ENCODE measurements at regions not wholly inside any gene's neighbourhood (a gene's known extent, or its start where the extent isn't known, plus 50 kb on each side); places are given as distances from the start of the nearest gene placed in this dataset.

GRCh38 chr15:70272565-70273355 lies 175.0 kb upstream of the TLE3 start:
- DNase-seq, result no peak

DNA sequence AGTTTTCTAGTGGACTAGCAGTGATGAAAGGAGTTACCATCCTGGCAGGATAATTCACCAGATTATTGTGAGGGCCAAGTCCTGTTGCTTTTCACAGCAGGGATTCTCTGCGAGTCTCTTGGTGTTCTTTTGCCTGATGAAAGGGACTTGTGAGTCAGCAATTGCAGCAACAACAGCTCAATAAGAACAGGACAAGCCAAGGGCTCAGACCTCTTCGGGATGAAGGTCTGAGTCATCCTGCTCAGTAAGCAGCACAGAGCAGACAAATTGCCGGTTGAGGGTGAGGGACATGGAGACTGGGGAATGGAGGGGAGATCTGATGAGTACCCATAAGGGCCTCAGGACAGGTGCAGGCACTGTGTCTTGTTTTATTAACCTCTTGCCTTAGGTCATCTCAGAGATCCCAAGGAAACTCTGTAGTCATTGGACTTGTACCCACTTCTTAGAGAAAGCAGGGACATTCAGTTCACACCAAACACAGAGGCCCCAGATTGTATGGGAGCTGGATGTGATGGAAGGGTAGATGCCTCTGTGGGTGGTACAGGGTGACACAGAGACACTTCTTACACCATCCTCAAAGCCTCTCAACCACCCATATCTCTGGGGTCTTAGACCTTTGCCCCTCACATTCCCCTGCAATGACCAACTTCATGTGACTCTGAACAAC lies 173.8 kb upstream of the TLE3 start:
- peak; percentile 93 for DNase-seq

DNA sequence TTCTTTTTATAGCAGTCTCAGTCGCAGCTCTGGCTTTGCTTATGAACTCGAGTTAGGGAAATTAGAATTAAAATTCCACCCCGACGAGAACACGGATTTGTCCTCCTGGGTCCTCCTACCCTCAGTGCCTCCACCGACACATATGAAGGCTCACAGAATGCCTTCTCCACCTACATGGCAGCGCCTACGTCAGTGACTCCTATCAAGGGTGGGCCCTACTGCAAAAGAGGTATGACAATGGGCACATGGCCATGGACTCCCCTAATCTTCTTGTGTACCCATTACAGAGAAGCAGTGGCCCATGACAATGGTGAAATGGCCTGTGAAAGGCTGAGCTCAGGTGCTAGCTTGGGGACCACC lies 173.0 kb upstream of the TLE3 start:
- DNase-seq, result no peak

GRCh38 chr15:70269991-70270751 lies 172.5 kb upstream of the TLE3 start:
- DNase-seq, result no peak

GRCh38 chr15:70269311-70269911 lies 171.7 kb upstream of the TLE3 start:
- no peak for DNase-seq

DNA sequence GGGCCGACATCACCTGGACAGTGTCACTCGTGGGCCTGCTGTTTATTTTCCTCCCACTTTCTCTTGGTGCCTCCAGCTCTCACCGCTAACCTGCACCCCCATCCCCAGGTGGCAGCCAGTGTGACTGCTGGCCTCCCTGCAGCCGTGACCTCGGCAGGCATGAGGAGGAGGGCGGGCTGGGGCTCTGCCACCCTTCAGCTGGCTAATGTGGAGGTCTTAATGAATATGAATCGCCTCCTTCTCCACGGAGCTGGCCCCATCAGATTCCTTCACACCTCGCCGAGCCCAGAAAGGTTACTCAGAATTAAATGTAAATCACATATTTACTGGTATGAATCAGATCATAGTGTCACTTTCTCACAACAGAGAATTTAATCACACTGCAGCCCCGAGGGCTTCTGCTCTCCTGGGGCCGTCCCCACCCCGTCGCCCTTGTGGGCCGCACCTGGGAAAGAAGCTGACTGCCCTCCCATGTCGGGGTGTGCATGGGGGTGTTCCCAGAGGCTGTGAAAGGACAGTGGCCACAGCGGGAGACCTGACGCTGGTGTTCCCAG lies 171.1 kb upstream of the TLE3 start:
- no peak for DNase-seq

GRCh38 chr15:70267879-70268278 lies 170.2 kb upstream of the TLE3 start:
- peak; percentile 66 for DNase-seq

- DNase-seq, result no peak
These were observed 169.6 kb upstream of the TLE3 start for GRCh38 chr15:70267306-70267705.

DNA sequence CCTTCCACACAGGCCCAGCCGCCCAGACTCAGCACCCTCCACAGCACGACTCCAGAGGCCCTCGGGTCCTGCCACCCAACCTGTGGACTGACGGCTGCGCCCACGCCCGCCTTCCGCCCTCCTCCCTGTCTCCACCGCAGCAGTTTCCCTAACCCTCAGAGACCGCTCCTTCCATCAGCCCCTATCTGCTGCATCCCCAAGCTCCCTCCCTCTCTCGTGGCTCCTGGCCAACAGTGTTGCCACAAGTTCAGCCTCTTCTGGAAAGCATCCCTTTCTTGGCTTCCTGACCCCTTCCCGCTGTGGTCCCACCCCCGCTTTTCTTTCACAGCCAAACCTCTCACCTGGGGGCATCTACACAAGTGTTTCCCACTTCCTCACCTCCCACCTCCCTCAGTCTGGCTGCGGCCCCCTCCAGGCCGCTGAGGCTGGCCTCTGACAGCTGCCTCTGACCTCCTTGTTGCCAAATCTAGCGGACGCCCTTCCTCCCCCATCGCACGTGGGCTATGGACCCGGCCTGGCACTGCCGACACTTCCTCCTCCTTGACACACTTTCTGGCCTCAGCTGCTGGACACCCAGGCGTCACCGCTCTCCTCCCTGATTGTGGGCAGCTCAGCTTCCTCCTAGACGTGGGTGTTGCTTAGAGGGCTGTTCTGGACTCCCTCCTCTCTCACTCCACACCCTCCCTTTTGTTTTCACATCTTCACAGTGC lies 168.8 kb upstream of the TLE3 start:
- DNase-seq, result no peak

DNA sequence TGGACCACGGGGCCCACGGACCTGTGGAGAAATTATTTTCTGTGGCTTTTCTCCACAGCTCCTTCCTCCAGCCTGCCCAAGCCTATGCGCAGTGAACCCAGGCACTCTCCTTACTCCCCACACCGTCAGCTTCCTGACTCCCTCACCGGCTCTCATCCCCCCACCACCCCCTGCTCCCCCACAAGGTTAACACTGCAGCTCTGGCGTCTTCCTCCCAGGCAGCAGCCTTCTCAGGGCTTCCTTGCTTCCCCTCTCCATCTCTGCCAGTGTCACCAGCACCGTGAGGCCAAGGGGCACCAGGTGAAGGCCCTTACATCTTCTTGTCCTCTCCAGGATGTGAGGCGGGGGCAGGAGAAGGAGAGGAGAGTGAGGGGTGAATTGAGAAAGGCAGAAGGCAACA lies 168.3 kb upstream of the TLE3 start:
- DNase-seq, result no peak

DNA sequence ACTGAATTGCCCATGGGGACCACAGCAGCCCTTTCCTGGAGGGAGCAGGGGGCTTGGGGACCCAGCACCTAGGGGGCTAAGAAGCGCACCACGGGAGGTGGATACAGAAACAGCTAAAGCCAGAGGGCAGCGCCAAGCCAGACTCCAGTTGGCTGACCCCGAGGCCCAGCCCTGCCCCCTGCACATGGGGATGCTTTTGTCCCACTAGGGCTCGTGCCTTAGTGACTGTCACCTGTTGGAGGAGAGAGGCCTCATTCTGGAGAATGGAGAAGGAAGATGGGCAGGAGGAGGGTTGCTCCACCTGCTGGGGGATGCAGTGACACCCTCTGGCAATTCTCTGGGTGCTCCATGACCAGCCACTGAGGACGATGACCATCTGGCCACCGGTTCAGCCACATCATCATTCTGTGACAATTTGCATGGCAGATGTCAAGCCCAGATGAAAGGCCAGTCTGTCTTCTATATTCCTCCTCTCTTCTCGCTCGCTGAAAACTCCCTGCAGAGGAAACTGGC lies 167.8 kb upstream of the TLE3 start:
- DNase-seq, result no peak

DNA sequence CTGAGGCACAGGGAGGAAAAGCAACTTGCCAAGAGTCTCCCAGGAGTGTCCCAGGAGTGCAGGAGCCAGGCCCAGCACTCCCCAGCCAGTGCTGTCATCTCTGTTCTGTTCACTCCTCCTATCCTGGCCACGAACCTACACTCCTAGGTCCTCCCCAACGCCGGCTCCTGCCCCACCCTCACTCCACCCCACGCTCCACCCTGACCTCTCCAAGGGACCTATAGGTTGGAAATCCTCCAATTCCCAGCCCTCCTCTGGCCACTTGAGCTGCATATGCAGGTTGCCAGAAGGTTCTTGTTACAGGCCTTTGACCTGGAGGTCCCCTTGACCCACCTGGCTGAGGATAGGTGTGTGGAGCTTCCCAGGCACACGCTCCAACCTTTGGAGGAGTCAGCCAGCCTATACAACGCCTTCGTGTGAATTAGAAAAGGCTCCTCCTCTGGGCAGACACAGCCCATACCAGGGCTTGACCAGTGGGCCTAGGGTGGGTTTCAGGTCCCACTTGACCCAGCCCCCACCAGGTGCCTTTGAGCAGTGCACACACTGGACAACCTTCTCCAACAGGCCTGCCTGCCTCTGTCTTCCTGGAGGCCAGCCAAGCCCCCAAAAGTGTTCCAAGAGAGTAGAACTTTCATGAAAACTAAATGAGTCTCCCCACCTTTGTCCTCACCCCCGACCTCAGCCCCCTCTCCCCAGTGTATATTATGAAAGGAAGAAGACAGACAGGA lies 167.2 kb upstream of the TLE3 start:
- DNase-seq, result no peak

DNA sequence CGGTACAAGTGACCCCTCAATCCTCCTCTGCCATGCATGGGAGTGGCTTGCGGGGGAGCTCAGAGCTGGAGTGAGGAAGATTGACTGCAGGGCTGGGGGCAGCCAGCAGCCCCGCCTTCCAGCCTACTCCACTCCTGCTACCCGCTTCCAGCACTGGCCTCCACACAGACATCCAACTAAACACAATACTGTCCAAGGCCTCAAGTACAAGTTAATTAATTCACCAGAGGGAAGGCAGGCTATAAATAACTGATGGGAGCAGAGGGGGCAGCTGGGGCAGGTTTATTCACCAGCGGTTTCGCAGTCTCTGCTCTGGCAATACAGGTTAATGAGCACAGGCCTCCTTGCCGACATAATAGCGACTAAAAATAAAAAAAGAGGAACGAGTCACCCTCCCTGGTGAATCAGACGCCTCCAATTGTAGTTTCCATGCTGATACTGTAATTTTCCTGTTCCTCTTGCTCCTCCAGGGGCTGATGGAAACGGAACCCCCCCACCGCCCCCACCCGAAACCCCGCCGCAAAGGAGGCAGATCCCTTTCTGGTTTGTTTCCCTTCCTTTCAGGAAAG lies 166.4 kb upstream of the TLE3 start:
- peak; percentile 9 for DNase-seq

DNA sequence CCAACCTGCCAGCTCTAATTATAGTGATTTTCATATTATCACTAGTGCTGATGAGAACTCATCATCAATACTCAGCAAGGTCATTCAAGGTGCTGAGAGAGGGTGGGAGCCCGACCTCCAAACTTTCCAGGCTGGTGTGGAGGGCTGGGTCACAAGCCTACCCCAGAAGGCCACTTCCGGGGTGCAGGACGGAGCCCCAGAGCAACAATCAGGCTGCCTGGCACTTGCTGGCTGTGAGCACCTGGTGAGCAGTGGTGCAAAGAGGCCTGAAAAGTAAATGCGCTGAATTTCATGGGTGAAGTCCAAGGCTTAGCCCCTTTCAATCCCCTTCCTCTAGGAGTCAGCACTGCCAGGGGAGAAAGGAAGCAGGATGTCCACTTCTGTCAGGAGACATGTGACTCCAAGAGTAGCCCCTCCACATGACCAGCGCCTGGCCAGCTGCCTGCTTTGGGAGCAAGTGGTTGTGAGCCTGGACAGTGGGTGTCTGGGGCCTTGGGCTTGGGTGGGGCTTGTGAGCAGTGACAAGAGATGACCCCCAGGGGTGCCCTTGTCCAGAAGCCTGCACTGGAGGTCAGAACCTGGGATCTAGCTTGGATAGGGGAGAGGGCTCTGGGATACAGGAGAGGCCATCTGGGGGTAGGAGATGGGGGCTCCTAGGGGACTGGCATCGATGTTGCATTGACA lies 165.0 kb upstream of the TLE3 start:
- no peak for DNase-seq

DNA sequence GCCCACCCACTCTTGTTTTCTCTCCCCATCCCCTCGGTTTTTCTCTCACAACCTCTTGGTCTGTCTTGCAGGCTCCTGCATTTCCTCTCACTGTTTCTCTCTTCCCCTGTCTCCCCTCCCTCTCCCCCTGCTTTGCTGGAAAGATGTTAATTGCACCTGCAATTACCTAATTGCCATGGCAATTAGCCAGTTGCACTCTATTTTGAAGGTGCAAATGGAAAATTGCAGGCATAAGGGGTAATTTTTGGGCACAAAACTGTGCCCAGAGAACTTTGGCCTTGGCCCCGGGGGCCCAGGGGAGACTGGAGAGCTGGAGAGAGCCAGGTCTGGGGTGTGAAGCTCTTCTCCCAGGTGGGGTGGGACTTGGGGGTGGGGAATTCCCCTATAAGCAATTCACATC lies 164.5 kb upstream of the TLE3 start:
- no peak for DNase-seq

DNA sequence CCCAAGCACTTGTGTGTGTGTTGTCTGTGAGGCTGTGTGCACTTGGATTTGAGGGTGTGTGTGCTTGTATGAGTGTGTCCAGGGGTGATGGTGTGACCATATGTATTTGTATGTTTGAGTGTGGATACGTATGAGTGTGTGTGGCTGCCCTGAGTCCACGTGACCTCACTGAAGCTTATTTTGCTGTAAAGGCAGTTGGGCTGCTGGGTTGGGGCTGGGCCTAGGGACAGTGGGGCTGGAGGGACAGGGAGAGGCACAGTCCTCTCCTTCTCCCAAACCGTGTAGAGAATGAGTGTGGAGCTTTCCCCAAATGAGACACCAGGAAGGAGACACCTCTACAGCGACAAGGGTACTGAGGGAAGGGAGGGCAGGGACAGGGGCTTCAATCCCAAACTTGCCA lies 163.4 kb upstream of the TLE3 start:
- DNase-seq, result no peak

DNA sequence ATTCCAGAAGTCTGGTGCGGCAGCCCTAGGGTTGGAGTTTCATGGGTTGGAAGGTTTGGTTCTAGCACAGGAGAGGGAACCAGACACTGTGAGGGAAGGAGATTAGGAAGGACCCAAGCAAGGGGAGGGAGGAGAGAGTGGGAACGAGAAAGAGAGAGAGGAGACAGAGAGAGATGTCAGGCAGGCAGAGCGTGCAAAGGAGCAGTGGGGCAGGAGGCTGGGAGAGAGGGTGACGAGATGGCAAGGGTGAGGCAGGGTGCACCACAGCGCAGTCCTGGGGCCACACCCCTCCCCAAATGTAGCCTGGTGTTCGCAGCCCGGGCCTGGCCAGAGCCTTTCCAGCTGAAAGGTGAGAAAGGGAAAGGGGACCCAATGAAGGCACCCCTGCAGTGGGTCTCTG lies 162.9 kb upstream of the TLE3 start:
- no peak for DNase-seq

- DNase-seq, result no peak
These were observed 162.2 kb upstream of the TLE3 start for GRCh38 chr15:70259640-70260508.

- DNase-seq, result peak; percentile 37
These were observed 161.3 kb upstream of the TLE3 start for GRCh38 chr15:70259028-70259424.

All from HCEC 1CT (cell line).